A549 (cell line): ENCODE measurements at regions not wholly inside any gene's neighbourhood (a gene's known extent, or its start where the extent isn't known, plus 50 kb on each side); places are given as distances from the start of the nearest gene placed in this dataset.

ENCODE experiments used
- EP300 ChIP-seq, 2 experiments: fragments of >200 bp; sonication (Bioruptor Twin); formaldehyde crosslinking; IDR thresholded peaks; 2 replicates in 1 of 2; 3 replicates in 1 of 2; pipeline ENCODE4 v1.6.1; 2016 to 2017
- JUN ChIP-seq, 2 experiments: fragments of >200 bp; sonication (Bioruptor Twin); formaldehyde crosslinking; IDR thresholded peaks; 2 replicates in 1 of 2; 3 replicates in 1 of 2; pipeline ENCODE4 v1.6.1; 2016 to 2017
- MYC ChIP-seq: IDR thresholded peaks from 2 replicates; pipeline ENCODE4 v1.6.1; 2012; ENCODE audit warnings: mild to moderate bottlenecking, inconsistent platforms, low read length, improper control_type of control experiment, borderline replicate concordance
- NPAS2 ChIP-seq: fragments of 250-450 bp; sonication (Bioruptor Pico); IDR thresholded peaks from 2 replicates; pipeline ENCODE4 v1.8.0; 2022; ENCODE audit warnings: mild to moderate bottlenecking, moderate library complexity, borderline replicate concordance
- POLR2A ChIP-seq: IDR thresholded peaks from 2 replicates; pipeline ENCODE4 v1.6.1; 2012; ENCODE audit warnings: mild to moderate bottlenecking, low read length
- POLR2AphosphoS2 ChIP-seq: conservative IDR thresholded peaks from 2 replicates; pipeline ENCODE4 v1.6.1; 2012; ENCODE audit warnings: low read length, improper control_type of control experiment, inconsistent platforms
- TF ChIP-seq, protein P1 (sequence below): fragments of >200 bp; sonication (Bioruptor Twin); formaldehyde crosslinking; IDR thresholded peaks from 3 replicates; pipeline ENCODE4 v1.5.1; 2016
- TF ChIP-seq, protein P2 (sequence below): fragments of >200 bp; sonication (Bioruptor Twin); formaldehyde crosslinking; IDR thresholded peaks from 3 replicates; pipeline ENCODE4 v1.6.1; 2016
- TF ChIP-seq, protein P3 (sequence below): IDR thresholded peaks from 2 replicates; pipeline ENCODE4 v1.6.1; 2012; ENCODE audit warnings: low read depth, borderline replicate concordance

DNA sequence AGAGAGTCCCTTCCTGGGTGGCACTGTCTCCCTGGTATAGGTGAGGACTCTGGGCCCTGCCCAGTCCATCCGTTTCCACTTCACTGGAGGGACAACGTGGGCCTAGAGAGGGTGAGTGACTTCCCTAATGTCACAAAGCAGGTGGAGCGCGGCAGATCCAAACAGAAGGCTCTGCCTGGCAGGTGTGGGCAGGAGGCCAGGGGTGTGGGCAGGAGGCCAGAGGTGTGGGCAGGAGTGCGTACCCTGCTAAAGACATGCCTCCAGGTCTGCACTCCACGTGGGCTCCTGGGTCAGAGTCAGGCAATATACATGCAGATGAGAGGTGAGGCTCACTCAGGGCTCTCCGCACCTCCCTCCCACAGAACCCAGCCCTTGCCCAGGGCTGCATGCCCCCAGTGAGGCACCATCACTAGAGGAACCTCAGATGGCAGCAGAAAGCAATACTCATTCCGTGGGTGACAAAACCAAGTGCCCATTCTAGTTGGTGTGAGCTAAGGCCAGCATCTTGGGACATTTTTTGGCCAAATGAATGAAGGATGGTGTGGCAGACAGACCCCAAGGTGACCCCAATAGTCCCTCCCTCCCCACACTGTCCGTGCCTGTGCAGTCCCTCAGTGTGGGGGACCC is 271.6 kb upstream of the RTL1 start:
- TF ChIP-seq, protein P1, sequence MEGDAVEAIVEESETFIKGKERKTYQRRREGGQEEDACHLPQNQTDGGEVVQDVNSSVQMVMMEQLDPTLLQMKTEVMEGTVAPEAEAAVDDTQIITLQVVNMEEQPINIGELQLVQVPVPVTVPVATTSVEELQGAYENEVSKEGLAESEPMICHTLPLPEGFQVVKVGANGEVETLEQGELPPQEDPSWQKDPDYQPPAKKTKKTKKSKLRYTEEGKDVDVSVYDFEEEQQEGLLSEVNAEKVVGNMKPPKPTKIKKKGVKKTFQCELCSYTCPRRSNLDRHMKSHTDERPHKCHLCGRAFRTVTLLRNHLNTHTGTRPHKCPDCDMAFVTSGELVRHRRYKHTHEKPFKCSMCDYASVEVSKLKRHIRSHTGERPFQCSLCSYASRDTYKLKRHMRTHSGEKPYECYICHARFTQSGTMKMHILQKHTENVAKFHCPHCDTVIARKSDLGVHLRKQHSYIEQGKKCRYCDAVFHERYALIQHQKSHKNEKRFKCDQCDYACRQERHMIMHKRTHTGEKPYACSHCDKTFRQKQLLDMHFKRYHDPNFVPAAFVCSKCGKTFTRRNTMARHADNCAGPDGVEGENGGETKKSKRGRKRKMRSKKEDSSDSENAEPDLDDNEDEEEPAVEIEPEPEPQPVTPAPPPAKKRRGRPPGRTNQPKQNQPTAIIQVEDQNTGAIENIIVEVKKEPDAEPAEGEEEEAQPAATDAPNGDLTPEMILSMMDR = no peak
- TF ChIP-seq EP300 (IDR thresholded peaks at IDR 0.05) = no peak
- TF ChIP-seq, protein P2, sequence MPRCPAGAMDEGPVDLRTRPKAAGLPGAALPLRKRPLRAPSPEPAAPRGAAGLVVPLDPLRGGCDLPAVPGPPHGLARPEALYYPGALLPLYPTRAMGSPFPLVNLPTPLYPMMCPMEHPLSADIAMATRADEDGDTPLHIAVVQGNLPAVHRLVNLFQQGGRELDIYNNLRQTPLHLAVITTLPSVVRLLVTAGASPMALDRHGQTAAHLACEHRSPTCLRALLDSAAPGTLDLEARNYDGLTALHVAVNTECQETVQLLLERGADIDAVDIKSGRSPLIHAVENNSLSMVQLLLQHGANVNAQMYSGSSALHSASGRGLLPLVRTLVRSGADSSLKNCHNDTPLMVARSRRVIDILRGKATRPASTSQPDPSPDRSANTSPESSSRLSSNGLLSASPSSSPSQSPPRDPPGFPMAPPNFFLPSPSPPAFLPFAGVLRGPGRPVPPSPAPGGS = no peak
- TF ChIP-seq, protein P3, sequence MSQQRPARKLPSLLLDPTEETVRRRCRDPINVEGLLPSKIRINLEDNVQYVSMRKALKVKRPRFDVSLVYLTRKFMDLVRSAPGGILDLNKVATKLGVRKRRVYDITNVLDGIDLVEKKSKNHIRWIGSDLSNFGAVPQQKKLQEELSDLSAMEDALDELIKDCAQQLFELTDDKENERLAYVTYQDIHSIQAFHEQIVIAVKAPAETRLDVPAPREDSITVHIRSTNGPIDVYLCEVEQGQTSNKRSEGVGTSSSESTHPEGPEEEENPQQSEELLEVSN = no peak
- no peak for TF ChIP-seq JUN (IDR thresholded peaks at IDR 0.05)
- no peak for TF ChIP-seq POLR2A
- no peak for TF ChIP-seq NPAS2 (CRISPR knock-in tag)
- no peak for TF ChIP-seq POLR2AphosphoS2
- TF ChIP-seq MYC = no peak
